HG02759 (cell line): ENCODE measurements at regions not wholly inside any gene's neighbourhood (a gene's known extent, or its start where the extent isn't known, plus 50 kb on each side); places are given as distances from the start of the nearest gene placed in this dataset.

Experiments
- ATAC-seq: cut with Tn5 transposase; IDR thresholded peaks from one replicate; pipeline ENCODE4 v1.9.1; 2021; ENCODE audit warnings: mild to moderate bottlenecking, moderate library complexity; ENCODE audit not compliant: unreplicated experiment

- no peak for ATAC-seq
These were observed 401.8 kb downstream of the GALR1 start for GRCh38 chr18:77651441-77651840.

- ATAC-seq: no peak
These were observed 404.1 kb downstream of the GALR1 start for GRCh38 chr18:77653792-77654191.

GRCh38 chr18:77654302-77654701, 404.7 kb downstream of the GALR1 start:
- ATAC-seq: no peak

- no peak for ATAC-seq
These were observed 408.1 kb downstream of the GALR1 start for GRCh38 chr18:77657651-77658298.

- ATAC-seq: no peak
These were observed 408.6 kb downstream of the GALR1 start for GRCh38 chr18:77658299-77658662.

GRCh38 chr18:77658751-77659448, 409.3 kb downstream of the GALR1 start:
- ATAC-seq: no peak

GRCh38 chr18:77666613-77667012, 417.0 kb downstream of the GALR1 start:
- ATAC-seq: no peak

GRCh38 chr18:77668219-77668618, 418.6 kb downstream of the GALR1 start:
- ATAC-seq: no peak

- ATAC-seq: no peak
These were observed 419.7 kb downstream of the GALR1 start for GRCh38 chr18:77669331-77669730.

GRCh38 chr18:77671456-77672167, 422.0 kb downstream of the GALR1 start:
- no peak for ATAC-seq

- ATAC-seq: no peak
These were observed 427.3 kb downstream of the GALR1 start for GRCh38 chr18:77676910-77677309.

- ATAC-seq: no peak
These were observed 427.9 kb downstream of the GALR1 start for GRCh38 chr18:77677536-77677935.

- no peak for ATAC-seq
These were observed 430.2 kb downstream of the GALR1 start for GRCh38 chr18:77679869-77680268.

- no peak for ATAC-seq
These were observed 450.4 kb downstream of the GALR1 start for GRCh38 chr18:77700051-77700450.

- no peak for ATAC-seq
These were observed 452.3 kb downstream of the GALR1 start for GRCh38 chr18:77701977-77702376.

- no peak for ATAC-seq
These were observed 453.0 kb downstream of the GALR1 start for GRCh38 chr18:77702686-77703085.

GRCh38 chr18:77705301-77705700, 455.7 kb downstream of the GALR1 start:
- ATAC-seq: no peak

GRCh38 chr18:77708826-77709506, 459.3 kb downstream of the GALR1 start:
- peak; percentile 93 for ATAC-seq

GRCh38 chr18:77711096-77711495, 461.4 kb downstream of the GALR1 start:
- ATAC-seq: no peak

GRCh38 chr18:77714716-77715115, 465.1 kb downstream of the GALR1 start:
- no peak for ATAC-seq

- ATAC-seq: no peak
These were observed 466.6 kb downstream of the GALR1 start for GRCh38 chr18:77716282-77716681.
